AG04449 (cell line): ENCODE measurements at regions not wholly inside any gene's neighbourhood (a gene's known extent, or its start where the extent isn't known, plus 50 kb on each side); places are given as distances from the start of the nearest gene placed in this dataset.
"Not testable (repeated sequence)": the region's sequence is repeated elsewhere in the genome, so short reads cannot be mapped to it uniquely, and the experiment has no call there.

ENCODE experiments used
- CTCF ChIA-PET: fragments of 350-600 bp; formaldehyde crosslinking; extraction: SDS; loops from one replicate; lab custom pipeline; 2021; ENCODE audit warnings: antibody characterized with exemption; lab: Yijun Ruan, JAX
- POLR2A ChIA-PET: fragments of 400-600, 350-600 bp; formaldehyde crosslinking; extraction: SDS; loops from one replicate; lab custom pipeline; 2020; ENCODE audit warnings: antibody characterized with exemption, inconsistent platforms; lab: Yijun Ruan, JAX
- DNase-seq: peaks from one replicate; pipeline ENCODE4 v3.0.0-alpha.2; 2010; ENCODE audit warnings: low read depth, low spot score
- H3K4me3 ChIP-seq: 2 replicates; pipeline ENCODE4 v1.5.1; 2011; ENCODE audit warnings: low read depth, mild to moderate bottlenecking, control low read depth, low read length
- CTCF ChIP-seq: IDR thresholded peaks from one replicate; pipeline ENCODE4 v1.5.1; 2011; ENCODE audit warnings: mild to moderate bottlenecking, moderate library complexity, low read length, control low read depth, inconsistent platforms; ENCODE audit not compliant: insufficient read depth; ENCODE audit errors: missing control alignments

- no peak overlapping the region for H3K4me3 ChIP-seq
- DNase-seq: no peak
- ChIA-PET CTCF (no interaction called here), POLR2A (no interaction called here)
- no peak for TF ChIP-seq CTCF
These were observed 136.6 kb upstream of the FHIT start for GRCh38 chr3:61387817-61388216.

GRCh38 chr3:61393480-61393947 is 142.3 kb upstream of the FHIT start:
- POLR2A ChIA-PET: not testable (repeated sequence)

GRCh38 chr3:61401359-61401758 is 150.1 kb upstream of the FHIT start:
- no peak overlapping the region for H3K4me3 ChIP-seq
- ChIA-PET CTCF (no interaction called here), POLR2A (no interaction called here)
- TF ChIP-seq CTCF: no peak
- DNase-seq: no peak

More at GRCh38 chr3:61393480-61393947, 142.3 kb upstream of the FHIT start:
- DNase-seq, CTCF ChIA-PET, H3K4me3 ChIP-seq: not testable (repeated sequence)

GRCh38 chr3:61407397-61407796 is 154.0 kb upstream of the PTPRG start:
- POLR2A ChIA-PET: no interaction called here
- H3K4me3 ChIP-seq: no peak overlapping the region
- TF ChIP-seq CTCF: no peak
- no peak for DNase-seq
- CTCF ChIA-PET: no interaction called here

- no peak for TF ChIP-seq CTCF
- DNase-seq: no peak
- POLR2A ChIA-PET: no interaction called here
- CTCF ChIA-PET: no interaction called here
- H3K4me3 ChIP-seq: no peak overlapping the region
These were observed 151.7 kb upstream of the PTPRG start for GRCh38 chr3:61409638-61410037.

- POLR2A ChIA-PET, CTCF ChIA-PET, DNase-seq, H3K4me3 ChIP-seq: not testable (repeated sequence)
These were observed 151.0 kb upstream of the PTPRG start for GRCh38 chr3:61410358-61410757.

- TF ChIP-seq CTCF: no peak
- no peak for DNase-seq
- CTCF ChIA-PET: no interaction called here
- no peak overlapping the region for H3K4me3 ChIP-seq
- POLR2A ChIA-PET: no interaction called here
These were observed 150.2 kb upstream of the PTPRG start for GRCh38 chr3:61411009-61411662.
